K562 (cell line): ENCODE measurements at regions not wholly inside any gene's neighbourhood (a gene's known extent, or its start where the extent isn't known, plus 50 kb on each side); places are given as distances from the start of the nearest gene placed in this dataset.

Experiments used
- ATAC-seq: fragments of 200-7000 bp; cut with Tn5 transposase; 3 replicates; pipeline ENCODE4 v1.9.1; 2020; ENCODE audit warnings: moderate library complexity
- BruUV-seq: library from RNA; stranded (reverse); fragments of 400-500 nt; replicated peaks from 2 replicates; lab custom pipeline; 2021; lab: Mats Ljungman, UMichigan
- CTCF ChIA-PET: fragments of 300-600 bp; formaldehyde crosslinking; extraction: SDS; loops from one replicate; lab custom pipeline; 2021; ENCODE audit warnings: low intra/inter-chr PET ratio; lab: Yijun Ruan, JAX
- POLR2A ChIA-PET: fragments of 300-600, 350-650 bp; sonication (Branson Sonifier 250); formaldehyde crosslinking; extraction: SDS; loops from one replicate; lab custom pipeline; 2021; ENCODE audit warnings: antibody characterized with exemption, inconsistent platforms; lab: Yijun Ruan, JAX
- DNase-seq, 4 experiments: peaks; one replicate each; pipeline versions ENCODE4 v3.0.0 to v3.0.0-alpha.2; 2011 to 2018; ENCODE audit warnings: low spot score in 3 of 4, mixed read lengths in 3 of 4; ENCODE audit errors: extremely low read depth in 1 of 4
- FAIRE-seq: peaks from 2 replicates; lab custom pipeline; 2011; peaks lifted over from hg19 to GRCh38; lab: Jason Lieb, UNC
- H2AFZ ChIP-seq: 2 replicates; pipeline ENCODE4 v1.6.0; 2011; ENCODE audit warnings: low read depth, low read length, control low read depth, inconsistent platforms
- H3K27ac ChIP-seq: fragments of 200-600 bp; 3 replicates; pipeline ENCODE4 v1.8.0; 2011; ENCODE audit warnings: low read depth, mild to moderate bottlenecking, control low read depth, inconsistent platforms, low read length, moderate library complexity, mixed read lengths; ENCODE audit errors: extremely low read depth
- H3K27me3 ChIP-seq, 2 experiments: fragments of 300-600 bp in 1 of 2; 2 replicates in 1 of 2; 3 replicates in 1 of 2; pipeline versions ENCODE4 v1.6.0 to v1.8.0; 2011; ENCODE audit warnings: inconsistent platforms in 2 of 2, low read length in 2 of 2, mild to moderate bottlenecking in 1 of 2, mixed read lengths in 1 of 2, moderate library complexity in 1 of 2; ENCODE audit not compliant: control insufficient read depth in 2 of 2, insufficient read depth in 2 of 2
- H3K36me3 ChIP-seq: fragments of 300-600 bp; 3 replicates; pipeline ENCODE4 v1.8.0; 2011; ENCODE audit warnings: mild to moderate bottlenecking, low read length, inconsistent platforms; ENCODE audit not compliant: control insufficient read depth, insufficient read depth
- H3K4me1 ChIP-seq, 2 experiments: fragments of 200-600 bp in 1 of 2; replicated peaks in 1 of 2; 2 replicates in 1 of 2; 3 replicates in 1 of 2; pipeline versions ENCODE4 v1.5.1 to v1.8.0; 2011; ENCODE audit warnings: inconsistent platforms in 2 of 2, low read length in 2 of 2, mild to moderate bottlenecking in 1 of 2, mixed read lengths in 1 of 2, moderate library complexity in 1 of 2; ENCODE audit not compliant: control insufficient read depth in 2 of 2, insufficient read depth in 2 of 2
- H3K4me2 ChIP-seq: 2 replicates; pipeline ENCODE4 v1.6.1; 2011; ENCODE audit warnings: low read length, control low read depth, inconsistent platforms, mixed read lengths; ENCODE audit not compliant: insufficient read depth
- H3K4me3 ChIP-seq: fragments of 200-600 bp; sonication (generic), shearing (Covaris generic); 2 replicates; pipeline ENCODE4 v1.5.1; 2016; ENCODE audit warnings: control low read depth, inconsistent platforms
- H3K79me2 ChIP-seq: fragments of 200-600 bp; 3 replicates; pipeline ENCODE4 v1.8.0; 2011; ENCODE audit warnings: low read length, inconsistent platforms; ENCODE audit not compliant: control insufficient read depth, insufficient read depth
- H3K9ac ChIP-seq, 2 experiments: 2 replicates each; pipeline versions ENCODE4 v1.6.0 to v1.6.1; 2011; ENCODE audit warnings: low read depth in 2 of 2, low read length in 2 of 2, control low read depth in 1 of 2, inconsistent platforms in 1 of 2, mild to moderate bottlenecking in 1 of 2, mixed read lengths in 1 of 2; ENCODE audit not compliant: insufficient read depth in 1 of 2
- H3K9me1 ChIP-seq: one replicate; pipeline ENCODE4 v1.6.0; 2011; ENCODE audit warnings: inconsistent platforms, mild to moderate bottlenecking, low read length, moderate library complexity; ENCODE audit not compliant: control insufficient read depth, insufficient read depth
- H3K9me3 ChIP-seq: replicated peaks from 2 replicates; pipeline ENCODE4 v1.5.1; 2011; ENCODE audit warnings: low read depth, low read length, inconsistent platforms; ENCODE audit not compliant: control insufficient read depth, insufficient read depth
- H4K20me1 ChIP-seq: replicated peaks from 2 replicates; pipeline ENCODE4 v1.6.1; 2011; ENCODE audit warnings: low read length, inconsistent platforms, mixed read lengths; ENCODE audit not compliant: control insufficient read depth, insufficient read depth
- BACH1 ChIP-seq: fragments of 200-800 bp; sonication (Bioruptor generic); IDR thresholded peaks from 2 replicates; pipeline ENCODE4 v1.6.1; 2016; ENCODE audit warnings: missing genetic modification characterization, missing compliant biosample characterization
- CEBPB ChIP-seq: fragments of 450-650 bp; IDR thresholded peaks from 2 replicates; pipeline ENCODE4 v1.6.1; 2016; ENCODE audit warnings: missing genetic modification characterization, missing compliant biosample characterization
- CEBPG ChIP-seq, 3 experiments: fragments of 200-800 bp in 1 of 3; sonication (Bioruptor generic) in 1 of 3; sonication (generic) in 1 of 3; formaldehyde crosslinking in 1 of 3; IDR thresholded peaks in 2 of 3; conservative IDR thresholded peaks in 1 of 3; 2 replicates each; pipeline versions ENCODE4 v1.6.1 to v1.8.0; 2016 to 2022; ENCODE audit warnings: missing compliant biosample characterization in 2 of 3, missing genetic modification characterization in 2 of 3, mild to moderate bottlenecking in 1 of 3, missing genetic modification reagents in 1 of 3
- CREB5 ChIP-seq: fragments of 250-450 bp; sonication (Bioruptor Pico); IDR thresholded peaks from 2 replicates; pipeline ENCODE4 v1.5.0; 2020; ENCODE audit warnings: mild to moderate bottlenecking
- MAFG ChIP-seq: fragments of 450-650 bp; conservative IDR thresholded peaks from 2 replicates; pipeline ENCODE4 v1.6.1; 2016; ENCODE audit warnings: missing genetic modification characterization, missing compliant biosample characterization
- ZNF175 ChIP-seq: fragments of 200-800 bp; sonication (Bioruptor generic); IDR thresholded peaks from 2 replicates; pipeline ENCODE4 v1.6.1; 2016; ENCODE audit warnings: low read depth, mild to moderate bottlenecking, missing genetic modification characterization, missing compliant biosample characterization
- ZNF77 ChIP-seq: fragments of 250-450 bp; sonication (Bioruptor Pico); IDR thresholded peaks from 2 replicates; pipeline ENCODE4 v1.5.0; 2020
- WGBS: fragments of 100-300 bp; shearing (Covaris generic); methylation state at CpG from one replicate; pipeline ENCODE4 v1.1.6; 2016; ENCODE audit warnings: low coverage, mixed read lengths; ENCODE audit not compliant: insufficient coverage; ENCODE audit errors: missing lambda C conversion rate; 5-methylcytosine and 5-hydroxymethylcytosine counted together
- in situ Hi-C: fragments of 300-500 bp; cut with MboI; formaldehyde crosslinking; loops from 4 replicates; pipeline ENCODE4 v1.15.0; 2018; ENCODE audit warnings: inconsistent platforms, mixed read lengths
- intact Hi-C: fragments of 100-400 bp; cut with micrococcal nuclease; formaldehyde crosslinking; loops from 2 replicates; pipeline ENCODE4 v1.14.2; 2022

- FAIRE-seq (no peak), ATAC-seq (no peak), DNase-seq (no peak)
- H3K27ac ChIP-seq = no peak overlapping the region
- no peak overlapping the region for H3K4me3 ChIP-seq
- intact Hi-C loops = loop anchor here (10.0 kb wide), 1 partner anchor 126 kb away; the partner anchor contains the start of genes MRPS6 and SLC5A3
- no peaks in the 10 kb centered on the region for H3K27me3 ChIP-seq
- TF ChIP-seq CEBPG (CRISPR knock-in tag; IDR thresholded peaks at IDR 0.05) = no peak
- TF ChIP-seq CEBPG (tag; conservative IDR thresholded peaks at IDR 0.05 in 1 of 2, IDR thresholded peaks at IDR 0.05 in 1 of 2) = 0 out of 4 replicates have a peak, but pooled peaks of 1 of the 2 experiments have one; percentile 31
- no peak for TF ChIP-seq ZNF175 (CRISPR knock-in tag)
- TF ChIP-seq CREB5 (CRISPR knock-in tag) = no peak
- no peak for TF ChIP-seq BACH1 (tag)
- TF ChIP-seq CEBPB (tag) = peak; percentile 38; the same call in 1 of the 2 replicates
- no peak for TF ChIP-seq ZNF77 (CRISPR knock-in tag)
- TF ChIP-seq MAFG = no peak
- no peaks in the 10 kb centered on the region for H4K20me1 ChIP-seq
- H2AFZ ChIP-seq = no peak overlapping the region
- H3K9ac ChIP-seq = no peak overlapping the region
- H3K79me2 ChIP-seq = no peaks in the 10 kb centered on the region
- WGBS = 70% methylated on average over 7 of the region's 7 CpGs
- H3K4me1 ChIP-seq = peaks cover 10 to 19% of the 10 kb centered on the region in 2 experiments; a peak in 4 of 5 replicates
- no TSS peak for BruUV-seq
- H3K4me2 ChIP-seq = no peak overlapping the region
- H3K36me3 ChIP-seq = no peaks in the 10 kb centered on the region
- no peaks in the 10 kb centered on the region for H3K9me1 ChIP-seq
- H3K9me3 ChIP-seq = no peaks in the 10 kb centered on the region
- in situ Hi-C loops = no loop called here
- ChIA-PET CTCF (no interaction called here), POLR2A (no interaction called here)
Observed at GRCh38 chr21:34200288-34200905, 127.0 kb downstream of the MRPS6 start.
